22Rv1 (cell line): ENCODE measurements at regions not wholly inside any gene's neighbourhood (a gene's known extent, or its start where the extent isn't known, plus 50 kb on each side); places are given as distances from the start of the nearest gene placed in this dataset.

Experiments used
- H3K27ac ChIP-seq: fragments of 450-650 bp; 2 replicates; pipeline ENCODE4 v1.5.1; 2017
- CTCF ChIP-seq: fragments of 450-650 bp; IDR thresholded peaks from 2 replicates; pipeline ENCODE4 v1.5.1; 2017; ENCODE audit warnings: mild to moderate bottlenecking
- ZFX ChIP-seq: fragments of 450-650 bp; IDR thresholded peaks from 2 replicates; pipeline ENCODE4 v1.6.1; 2017; ENCODE audit warnings: antibody characterized with exemption, borderline replicate concordance

GRCh38 chr6:134452906-134453305, 135.0 kb upstream of the SGK1 start:
- TF ChIP-seq CTCF (no peak), ZFX (no peak)
- H3K27ac ChIP-seq: no peak overlapping the region

- H3K27ac ChIP-seq: no peak overlapping the region
- TF ChIP-seq CTCF: no peak
- no peak for TF ChIP-seq ZFX
These were observed 133.6 kb upstream of the SGK1 start for GRCh38 chr6:134451529-134451928.

GRCh38 chr6:134449781-134450180, 131.9 kb upstream of the SGK1 start:
- no peak overlapping the region for H3K27ac ChIP-seq
- TF ChIP-seq ZFX: no peak
- no peak for TF ChIP-seq CTCF

- TF ChIP-seq ZFX: no peak
- no peak overlapping the region for H3K27ac ChIP-seq
These were observed 131.1 kb upstream of the SGK1 start for GRCh38 chr6:134449004-134449403.

GRCh38 chr6:134447883-134448387, 130.0 kb upstream of the SGK1 start:
- H3K27ac ChIP-seq: no peak overlapping the region
- TF ChIP-seq CTCF (no peak), ZFX (no peak)

- no peak overlapping the region for H3K27ac ChIP-seq
- TF ChIP-seq ZFX (no peak), CTCF (no peak)
These were observed 129.5 kb upstream of the SGK1 start for GRCh38 chr6:134447423-134447822.

DNA sequence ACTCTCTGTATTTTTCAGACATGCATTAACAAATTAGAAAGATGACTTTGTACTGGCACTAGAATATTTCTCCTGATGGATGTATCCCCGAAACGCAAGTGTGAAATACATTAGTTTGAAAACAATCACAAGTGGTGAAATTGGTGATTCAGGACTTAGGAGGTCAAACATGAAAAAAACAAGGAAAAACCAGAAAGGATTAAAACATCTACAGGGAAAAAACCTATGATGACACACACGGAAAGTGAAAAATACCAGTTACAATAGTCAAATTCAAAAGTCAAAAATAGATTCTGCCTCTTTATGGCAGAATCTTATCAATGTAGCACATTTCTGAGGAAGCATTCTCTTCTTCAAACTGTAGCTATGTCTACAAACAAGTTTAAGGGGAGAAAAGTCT, 129.0 kb upstream of the SGK1 start:
- no peak overlapping the region for H3K27ac ChIP-seq
- TF ChIP-seq CTCF (no peak), ZFX (no peak)

GRCh38 chr6:134446218-134446848, 128.4 kb upstream of the SGK1 start:
- no peak overlapping the region for H3K27ac ChIP-seq
- TF ChIP-seq ZFX: no peak
- TF ChIP-seq CTCF: no peak
